Eye (tissue), 1 donor: ENCODE measurements at regions not wholly inside any gene's neighbourhood (a gene's known extent, or its start where the extent isn't known, plus 50 kb on each side); places are given as distances from the start of the nearest gene placed in this dataset.

Experiments
- DNase-seq: peaks from one replicate; pipeline ENCODE4 v3.0.0-alpha.2; 2015

DNA sequence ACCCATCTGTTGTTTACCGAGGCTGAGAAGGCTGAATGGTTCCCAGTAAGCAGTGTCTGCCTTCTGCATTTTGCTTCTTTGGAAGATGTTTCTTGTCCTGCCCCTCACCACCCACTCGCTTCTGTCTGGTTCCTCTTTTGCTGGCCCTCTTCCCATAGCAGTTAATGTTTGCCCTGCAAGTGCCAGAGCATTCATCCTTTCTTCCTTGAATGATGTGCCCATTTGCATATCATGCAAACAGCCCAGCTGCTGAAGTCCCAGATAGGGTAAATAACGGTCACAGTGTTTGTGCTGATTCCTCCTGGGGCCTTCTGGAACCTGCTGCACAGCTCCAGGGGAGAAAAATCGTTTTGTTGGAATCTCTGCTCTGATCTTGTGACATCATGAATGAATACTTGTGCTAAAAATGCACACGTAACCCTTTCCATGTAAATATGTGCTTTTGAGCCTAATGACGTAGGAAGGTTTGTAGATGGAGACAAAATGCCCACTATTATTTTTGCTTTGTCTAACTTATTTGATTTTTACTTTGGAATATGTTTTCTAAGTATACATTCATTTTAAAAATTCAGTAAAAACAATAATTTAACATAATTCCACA lies 381.0 kb downstream of the SOX2 start:
- DNase-seq = peak; percentile 52

DNA sequence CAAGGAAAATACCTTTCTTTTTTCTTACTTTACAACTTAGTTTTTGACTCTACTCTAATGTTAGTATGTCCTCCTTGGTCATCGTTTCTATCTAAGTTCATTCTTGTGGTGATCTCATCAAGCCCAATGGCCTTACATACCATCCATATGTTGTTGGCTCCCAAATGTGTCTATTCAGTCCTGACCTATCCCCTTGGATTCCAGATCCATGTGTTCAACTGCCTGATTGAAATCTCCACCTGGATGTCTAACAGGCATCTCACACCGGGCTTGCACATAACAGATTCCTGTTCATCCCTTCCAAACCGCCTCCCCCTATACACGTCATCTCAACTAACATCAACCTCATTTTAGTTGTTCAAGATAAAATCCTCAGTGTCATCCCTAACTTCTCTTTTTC lies 382.6 kb downstream of the SOX2 start:
- no peak for DNase-seq

- DNase-seq = peak; percentile 33
These were observed 393.2 kb downstream of the SOX2 start for GRCh38 chr3:182104881-182105280.

GRCh38 chr3:182105875-182106274 lies 394.1 kb downstream of the SOX2 start:
- no peak for DNase-seq

DNA sequence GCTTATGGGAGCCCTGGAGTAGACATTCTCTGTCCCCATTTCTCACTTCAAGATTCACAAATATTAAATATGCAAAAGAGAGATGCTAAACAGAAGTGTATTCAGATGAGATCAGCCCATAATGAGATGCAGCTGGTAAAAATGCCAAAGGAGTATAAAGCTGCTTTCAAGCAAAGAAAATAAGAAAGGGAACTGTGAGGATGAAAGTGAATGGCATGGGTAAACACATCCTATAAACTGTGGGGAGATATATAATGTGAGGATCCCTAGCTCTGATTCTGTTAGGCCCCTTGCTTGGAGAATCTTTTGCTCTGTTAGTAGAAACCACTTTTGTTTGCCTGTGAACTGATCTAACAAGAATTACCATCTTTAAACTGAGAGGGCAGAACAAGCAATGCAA lies 396.6 kb downstream of the SOX2 start:
- no peak for DNase-seq

GRCh38 chr3:182111967-182112366 lies 400.2 kb downstream of the SOX2 start:
- no peak for DNase-seq

- no peak for DNase-seq
These were observed 403.7 kb downstream of the SOX2 start for GRCh38 chr3:182115328-182116015.

DNA sequence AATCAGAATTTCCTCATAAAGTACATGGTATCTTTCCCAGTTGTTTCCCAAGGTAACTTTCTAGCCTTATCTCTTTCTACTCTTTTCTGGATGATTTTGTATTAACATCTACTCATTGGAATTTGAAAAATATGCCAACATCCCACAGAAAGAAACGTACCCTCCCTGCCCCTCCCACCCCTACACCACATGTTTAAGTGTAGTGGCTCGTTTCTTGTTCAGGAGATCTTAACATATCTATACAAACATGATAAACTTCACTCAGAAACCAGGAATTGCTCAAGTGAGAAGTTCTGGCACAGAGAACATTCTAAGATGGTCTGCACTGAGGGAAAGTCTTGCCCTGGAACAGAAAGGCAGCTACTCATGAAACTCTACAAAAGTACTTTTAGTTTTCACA lies 404.7 kb downstream of the SOX2 start:
- no peak for DNase-seq

GRCh38 chr3:182117131-182117530 lies 405.4 kb downstream of the SOX2 start:
- no peak for DNase-seq

DNA sequence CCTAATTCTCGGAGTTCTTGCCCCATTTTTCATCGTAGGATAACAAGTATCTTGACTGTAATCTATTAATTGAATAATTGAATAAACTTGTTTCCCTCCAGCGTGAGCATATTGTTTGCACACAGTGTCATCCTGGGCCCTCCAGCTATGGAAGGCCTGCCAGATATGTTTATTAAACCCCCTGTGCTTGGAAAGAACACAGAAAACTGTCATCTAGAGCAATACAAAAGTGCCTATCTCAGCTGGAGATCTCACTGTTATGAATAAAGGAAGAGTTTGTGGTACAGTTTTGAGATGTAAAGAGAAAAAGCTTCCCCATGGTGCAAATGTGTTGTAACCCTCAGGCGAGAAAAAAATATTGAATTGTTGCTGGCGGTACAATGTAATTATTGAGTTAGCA lies 405.9 kb downstream of the SOX2 start:
- DNase-seq = peak; percentile 32

DNA sequence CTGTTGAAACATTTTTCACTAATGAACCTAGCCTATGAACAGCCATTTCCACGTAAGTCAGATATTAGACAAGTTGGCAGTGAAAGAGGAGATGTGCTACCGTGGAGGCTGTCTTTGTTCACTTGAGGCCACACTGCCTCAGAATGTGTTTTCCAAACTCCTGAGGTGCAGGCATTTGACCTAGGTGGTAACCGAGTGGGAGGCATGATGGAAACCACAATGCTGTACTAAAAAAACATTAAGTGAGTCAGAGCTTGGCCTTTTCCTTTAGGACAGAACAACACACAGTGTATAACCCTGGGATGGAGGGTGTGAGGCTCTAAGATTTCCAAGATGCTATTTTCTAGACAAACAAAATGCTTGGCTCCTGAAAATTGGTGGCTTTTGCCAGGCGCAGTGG lies 406.3 kb downstream of the SOX2 start:
- DNase-seq = no peak

- no peak for DNase-seq
These were observed 409.7 kb downstream of the SOX2 start for GRCh38 chr3:182121401-182121800.

DNA sequence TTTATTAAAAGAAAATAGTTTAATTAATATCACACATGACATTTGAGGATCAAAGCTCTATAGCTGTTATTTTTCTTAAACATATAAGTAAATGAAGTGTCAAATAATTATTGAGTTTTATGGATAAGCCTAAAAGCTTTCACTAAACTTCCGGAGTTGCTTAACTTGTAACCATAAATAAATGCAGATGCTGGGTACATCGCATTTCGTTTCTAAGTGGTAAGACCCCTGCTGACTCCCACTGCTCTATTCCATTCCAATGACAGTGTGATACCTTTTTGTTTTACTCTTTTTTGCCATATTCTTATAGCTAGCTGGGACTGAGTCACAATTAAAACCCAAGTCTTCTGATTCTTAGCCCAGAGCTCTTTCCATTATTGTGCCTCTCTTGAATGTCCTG lies 411.1 kb downstream of the SOX2 start:
- DNase-seq = no peak

GRCh38 chr3:182124187-182124586 lies 412.5 kb downstream of the SOX2 start:
- DNase-seq = no peak

DNA sequence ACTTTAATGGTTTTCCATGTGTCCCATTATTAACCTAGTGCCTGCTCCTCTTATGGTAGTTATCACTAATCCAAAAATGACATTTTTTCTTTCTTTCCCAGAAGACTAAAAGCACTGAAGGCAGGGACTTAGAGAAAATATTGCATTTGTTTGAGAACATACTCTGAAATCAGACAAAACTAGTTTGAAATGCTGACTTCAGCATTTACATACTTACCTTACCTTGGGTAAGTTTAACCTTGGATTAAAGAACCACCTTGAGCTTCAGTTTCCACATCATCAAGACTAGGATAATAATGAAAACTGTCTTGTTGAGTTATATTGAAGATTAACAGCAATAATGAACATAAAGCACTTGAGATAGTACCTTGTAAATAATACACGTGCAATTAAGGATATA lies 413.0 kb downstream of the SOX2 start:
- DNase-seq = no peak

- DNase-seq = no peak
These were observed 418.0 kb downstream of the SOX2 start for GRCh38 chr3:182129740-182130139.

DNA sequence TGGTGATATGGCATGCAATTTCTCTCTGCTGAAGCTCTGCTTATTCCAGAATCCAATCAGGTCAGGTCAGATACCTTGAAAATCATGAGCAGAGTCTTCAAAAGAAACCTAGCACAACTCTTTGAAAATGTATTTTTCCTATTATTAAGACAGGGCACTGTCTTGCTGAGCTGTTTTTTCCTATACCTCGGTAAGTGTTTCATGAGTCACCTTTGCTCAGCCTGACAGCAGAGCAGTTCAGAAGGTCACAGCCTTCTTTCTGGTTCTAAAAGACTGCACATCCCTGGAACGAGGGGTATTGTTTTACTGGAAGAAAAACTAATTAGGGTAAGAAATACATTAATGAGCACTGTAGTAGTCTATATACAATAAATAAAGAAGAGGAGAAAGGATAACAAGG lies 422.0 kb downstream of the SOX2 start:
- no peak for DNase-seq

GRCh38 chr3:182135056-182135455 lies 423.3 kb downstream of the SOX2 start:
- no peak for DNase-seq

DNA sequence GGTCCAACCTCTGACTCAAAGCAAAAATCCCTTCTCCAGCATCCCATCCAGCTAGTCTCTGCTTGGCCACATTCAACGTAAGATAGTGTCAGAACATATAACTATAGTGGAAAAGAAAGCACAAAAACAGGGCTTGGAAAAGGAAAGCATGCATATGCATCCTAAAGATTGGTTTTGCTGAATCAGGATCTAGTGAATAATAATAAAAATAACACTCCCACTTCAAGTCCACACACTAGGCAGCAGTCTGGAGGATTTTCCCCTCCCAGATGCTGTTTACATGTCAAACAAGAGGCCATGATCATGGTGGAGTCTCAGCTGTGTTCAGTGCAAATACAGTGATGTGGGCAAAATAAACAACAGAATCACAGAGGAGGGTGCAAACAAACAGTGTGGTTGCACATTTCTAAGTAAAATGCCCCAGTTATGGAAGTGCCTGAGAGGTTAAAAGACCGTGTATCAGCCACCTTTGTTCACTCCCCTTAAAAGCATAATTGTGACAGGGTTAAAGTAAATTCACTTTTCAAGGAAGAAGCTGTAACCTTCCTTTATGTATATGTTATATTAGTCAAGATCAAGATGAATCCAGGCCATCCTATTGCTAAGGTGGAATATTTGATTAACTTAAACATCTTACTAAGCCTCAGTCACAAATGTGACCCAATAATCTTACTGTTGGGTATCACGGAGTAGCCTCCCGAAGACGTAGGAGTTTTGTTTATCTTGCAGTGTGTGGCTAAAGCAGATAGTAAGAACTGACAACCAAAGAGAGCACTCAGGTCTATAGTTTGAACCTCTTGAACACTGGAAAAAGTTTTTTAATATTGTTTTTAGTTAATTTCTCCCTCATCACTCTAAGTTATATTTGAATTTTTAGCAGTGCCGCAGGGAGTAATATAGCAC lies 424.5 kb downstream of the SOX2 start:
- no peak for DNase-seq

- DNase-seq = no peak
These were observed 426.7 kb downstream of the SOX2 start for GRCh38 chr3:182138393-182138792.

GRCh38 chr3:182139627-182140357 lies 428.1 kb downstream of the SOX2 start:
- DNase-seq = no peak

GRCh38 chr3:182142928-182143327 lies 431.2 kb downstream of the SOX2 start:
- no peak for DNase-seq

- DNase-seq = no peak
These were observed 432.2 kb downstream of the SOX2 start for GRCh38 chr3:182143903-182144302.
